NCI-H2196 treated with DMSO at 0.1 percent for 48 hours (cell line): ENCODE measurements at regions not wholly inside any gene's neighbourhood (a gene's known extent, or its start where the extent isn't known, plus 50 kb on each side); places are given as distances from the start of the nearest gene placed in this dataset.

Source experiments
- DNase-seq: peaks from one replicate; lab custom pipeline; 2025; ENCODE audit not compliant: unreplicated experiment; lab: John Stamatoyannopoulos, UW

- peak; percentile 17 for DNase-seq
Observed at GRCh38 chr15:39287322-39288195, 293.3 kb upstream of the THBS1 start.

DNA sequence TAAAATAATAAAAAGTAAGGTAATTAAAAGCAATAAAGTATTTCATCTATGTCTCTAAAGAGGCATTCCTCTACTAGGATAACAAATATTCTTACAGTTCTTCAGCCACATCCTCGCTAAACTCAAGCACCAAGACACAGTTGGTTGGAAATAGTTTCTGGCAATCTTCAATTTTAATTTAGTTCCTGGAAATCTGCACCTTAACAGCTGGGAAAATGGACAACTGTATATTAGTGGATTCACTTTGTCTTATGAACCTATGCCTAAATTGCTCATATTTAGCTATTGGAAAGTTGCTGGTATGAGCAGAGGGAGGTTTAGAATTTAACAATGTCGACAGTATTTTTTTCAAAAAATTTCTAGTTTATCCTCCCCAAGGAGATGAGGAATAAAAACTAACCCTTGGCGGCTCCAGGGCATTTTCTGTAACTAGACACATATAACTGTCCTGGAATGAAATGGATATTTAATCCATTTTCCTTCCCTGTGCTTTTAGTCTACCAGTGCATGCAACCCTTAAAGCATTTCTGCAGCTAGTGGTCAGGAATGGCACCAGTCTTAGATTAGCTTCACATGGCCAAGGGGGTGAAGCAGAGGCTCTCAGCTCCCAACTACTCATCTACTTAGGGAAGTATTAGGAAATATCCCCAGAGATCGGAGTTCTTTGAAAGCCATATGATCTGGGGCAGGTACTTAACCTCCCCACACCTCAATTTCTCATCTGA, 290.0 kb upstream of the THBS1 start:
- DNase-seq, result no peak

GRCh38 chr15:39291690-39292089, 289.2 kb upstream of the THBS1 start:
- DNase-seq, result no peak

- no peak for DNase-seq
Observed at GRCh38 chr15:39296955-39297354, 283.9 kb upstream of the THBS1 start.

DNA sequence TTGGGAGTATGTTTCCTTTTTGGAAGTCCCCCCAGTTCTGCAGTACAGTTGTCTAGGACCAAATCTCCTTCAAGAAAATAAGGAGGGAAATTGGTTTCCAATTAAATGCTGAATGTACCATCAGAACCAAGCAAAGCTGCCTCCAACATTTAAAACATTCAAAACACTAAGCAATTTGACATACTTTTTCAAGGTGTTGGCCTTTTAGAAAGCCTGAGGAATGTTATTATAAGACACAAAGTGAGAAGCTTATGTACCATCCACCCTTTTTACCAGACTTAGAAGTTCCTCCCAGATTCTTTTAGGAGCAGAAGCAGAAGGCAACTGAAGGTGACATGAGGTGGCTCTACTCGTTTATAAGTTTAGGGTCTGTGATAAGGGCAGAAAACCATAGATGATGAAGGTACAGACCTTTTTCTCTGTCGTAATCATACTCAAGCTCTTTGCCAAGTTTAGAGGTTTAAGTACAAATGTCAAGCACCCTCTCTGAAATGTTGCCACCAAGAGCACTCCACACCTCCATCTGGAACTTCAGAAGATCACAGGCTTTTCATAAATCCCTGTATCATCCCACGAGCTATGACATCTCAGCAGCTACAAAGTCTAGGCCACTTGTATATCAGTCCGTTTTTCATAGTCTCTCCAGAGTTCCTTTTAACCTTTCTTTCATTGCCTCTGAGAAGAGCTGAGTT, 282.5 kb upstream of the THBS1 start:
- no peak for DNase-seq

- no peak for DNase-seq
Observed at GRCh38 chr15:39299486-39300267, 281.2 kb upstream of the THBS1 start.

DNA sequence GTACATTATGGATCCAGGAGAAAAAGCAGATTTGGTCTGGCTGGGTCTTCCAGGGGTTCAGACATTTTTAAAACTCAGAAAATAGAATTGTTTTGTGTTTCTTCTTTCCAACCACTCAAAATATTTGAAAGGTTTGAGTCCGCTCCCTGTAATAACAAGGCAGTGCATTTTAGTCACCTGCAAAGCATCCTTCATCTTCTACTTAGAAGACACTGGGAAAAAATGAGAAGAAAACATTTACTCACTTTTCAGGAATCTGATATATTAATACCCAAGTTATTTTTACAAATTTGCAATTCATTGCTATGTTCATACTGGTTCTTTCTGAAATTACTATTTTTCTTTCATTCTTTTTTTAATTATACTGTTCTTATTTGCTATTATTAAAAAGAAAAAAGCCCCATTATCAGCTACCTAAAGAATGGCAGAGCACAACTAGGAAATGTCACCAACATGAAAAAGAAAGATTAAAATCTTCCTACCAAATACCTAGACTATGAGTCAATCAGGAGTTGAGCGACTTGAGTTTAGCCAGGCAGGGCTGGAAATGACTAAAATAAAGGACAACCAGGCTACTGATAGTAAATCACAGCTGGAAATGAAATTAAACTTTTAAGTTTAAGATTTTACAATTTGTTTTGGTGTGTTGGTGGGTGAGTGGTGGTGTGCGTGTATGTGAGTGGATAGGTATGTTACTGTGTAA, 280.3 kb upstream of the THBS1 start:
- no peak for DNase-seq

- DNase-seq, result no peak
Observed at GRCh38 chr15:39301589-39301999, 279.3 kb upstream of the THBS1 start.

DNA sequence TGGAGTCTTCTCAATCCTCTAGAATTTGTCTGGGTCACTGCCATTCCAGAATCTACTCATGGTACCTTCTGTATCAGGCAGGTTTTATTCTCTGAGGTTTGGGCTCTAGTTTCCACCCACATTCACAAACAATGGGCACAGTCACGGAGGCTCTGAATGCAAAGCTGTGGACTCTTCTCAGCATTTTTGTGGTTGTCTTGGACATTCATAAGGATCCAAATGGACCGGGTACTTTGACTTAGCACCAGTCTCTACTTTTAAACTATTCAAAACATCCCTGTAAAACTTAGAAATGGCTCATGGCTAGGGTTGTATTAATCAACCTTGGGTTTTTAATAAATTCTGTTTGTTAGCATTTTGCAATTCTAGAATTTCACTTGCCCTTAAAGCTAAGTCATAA, 277.9 kb upstream of the THBS1 start:
- no peak for DNase-seq

- no peak for DNase-seq
Observed at GRCh38 chr15:39304201-39304841, 276.6 kb upstream of the THBS1 start.

- DNase-seq, result no peak
Observed at GRCh38 chr15:39304931-39305728, 275.7 kb upstream of the THBS1 start.

- DNase-seq, result no peak
Observed at GRCh38 chr15:39310633-39311032, 270.2 kb upstream of the THBS1 start.

DNA sequence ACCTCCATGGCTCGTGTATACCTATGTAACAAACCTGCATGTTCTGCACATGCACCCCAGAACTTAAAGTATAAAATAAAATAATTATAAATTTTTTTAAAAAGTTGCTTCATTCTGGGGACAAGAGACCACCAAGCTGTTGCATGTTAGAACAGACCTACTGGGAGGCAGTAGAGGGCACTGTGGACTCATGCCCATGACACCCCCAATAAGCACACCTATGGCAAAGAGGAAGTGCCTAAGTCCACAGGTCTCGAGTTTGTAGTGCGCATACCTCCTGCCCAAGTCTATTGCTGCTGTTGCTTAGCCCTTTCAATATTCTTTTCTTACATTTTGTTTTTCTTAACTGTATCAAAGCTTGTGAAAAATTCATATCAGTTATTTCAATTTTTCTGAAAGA, 267.9 kb upstream of the THBS1 start:
- no peak for DNase-seq

GRCh38 chr15:39313467-39313866, 267.4 kb upstream of the THBS1 start:
- no peak for DNase-seq

DNA sequence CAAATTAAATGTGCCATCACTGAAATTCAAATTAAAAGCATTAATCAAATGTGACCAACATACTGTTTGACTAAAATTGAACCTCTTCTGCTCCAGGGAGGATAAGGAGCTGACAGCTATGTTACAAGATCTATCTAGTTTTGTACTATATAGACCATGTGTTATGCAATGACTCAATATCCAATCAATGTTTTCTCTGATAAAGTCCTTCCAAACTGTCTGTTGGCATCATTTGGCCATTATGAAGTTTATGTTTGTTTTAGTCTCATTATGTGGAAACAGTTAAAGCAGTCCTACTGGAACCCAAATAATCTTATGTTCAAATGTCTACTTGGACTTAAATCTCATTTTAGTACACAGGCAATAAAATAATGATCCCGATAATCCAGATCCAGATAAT, 267.0 kb upstream of the THBS1 start:
- no peak for DNase-seq

DNA sequence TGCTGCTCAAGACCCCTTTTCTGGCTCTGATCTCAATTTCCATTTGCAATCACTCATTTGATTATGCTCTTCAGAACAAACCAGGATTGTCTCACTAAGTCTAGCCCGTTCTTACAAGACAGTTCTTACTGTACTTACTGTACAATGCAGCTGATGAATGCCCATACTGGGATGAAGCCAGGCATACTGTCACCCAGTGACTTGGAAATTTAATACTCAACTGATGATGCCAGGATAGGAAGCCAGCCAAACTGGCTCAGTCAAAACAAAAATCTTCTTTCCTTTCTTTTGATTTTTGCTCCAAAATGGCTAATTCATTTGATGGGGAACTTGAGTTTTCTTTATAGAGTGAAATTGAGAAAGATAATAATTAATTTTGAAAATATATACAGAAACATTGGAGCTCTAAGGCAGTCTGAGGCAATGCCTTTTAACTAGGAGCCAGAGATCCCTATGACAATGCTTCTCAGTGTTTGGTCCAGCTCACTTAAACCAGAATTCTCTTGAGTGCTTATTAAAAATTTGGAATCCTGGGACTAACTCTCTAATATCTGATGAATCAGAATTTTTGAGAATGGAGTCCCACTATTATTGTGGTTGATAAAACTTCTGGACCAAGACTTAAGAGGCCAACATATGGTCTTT, 265.6 kb upstream of the THBS1 start:
- no peak for DNase-seq

DNA sequence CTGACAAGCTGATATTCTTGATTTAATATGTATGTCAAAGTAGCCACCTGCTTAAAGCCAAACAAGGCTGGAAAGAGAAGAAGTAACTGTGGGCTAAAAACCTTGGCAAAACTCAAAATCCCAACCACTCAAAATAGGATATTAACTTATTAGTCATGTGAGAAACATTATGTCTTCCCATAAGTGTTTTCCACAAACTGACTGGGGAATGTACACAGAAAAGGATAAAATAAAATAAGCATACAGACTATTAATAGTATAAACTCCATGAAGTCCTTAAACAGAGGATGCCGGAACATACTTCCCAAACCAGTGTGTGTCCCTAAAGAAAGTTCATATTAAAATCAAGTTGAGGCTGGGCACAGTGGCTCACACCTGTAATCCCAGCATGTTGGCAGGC, 263.7 kb upstream of the THBS1 start:
- DNase-seq, result no peak

- no peak for DNase-seq
Observed at GRCh38 chr15:39318231-39318630, 262.6 kb upstream of the THBS1 start.

DNA sequence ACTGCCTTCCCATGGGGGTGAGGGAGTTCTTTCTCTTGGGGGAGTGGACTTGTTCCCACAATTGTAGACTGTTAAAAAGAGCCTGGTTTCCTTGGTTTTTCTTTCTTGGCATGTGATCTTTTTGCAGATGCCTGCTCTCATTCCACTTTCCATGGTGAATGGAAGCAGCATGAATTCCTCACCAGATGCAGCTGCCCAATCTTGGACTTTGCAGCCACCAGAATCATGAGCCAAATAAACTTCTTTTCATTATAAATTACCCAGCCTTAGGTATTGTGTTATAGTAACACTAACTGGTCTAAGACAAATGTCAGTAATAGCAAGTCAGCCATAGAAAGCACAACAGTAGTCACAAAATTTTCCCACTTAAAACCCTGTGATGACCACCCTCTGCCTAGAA, 260.5 kb upstream of the THBS1 start:
- no peak for DNase-seq
